HG03066 (cell line): ENCODE measurements at regions not wholly inside any gene's neighbourhood (a gene's known extent, or its start where the extent isn't known, plus 50 kb on each side); places are given as distances from the start of the nearest gene placed in this dataset.
"Not testable (repeated sequence)": the region's sequence is repeated elsewhere in the genome, so short reads cannot be mapped to it uniquely, and the experiment has no call there.

ENCODE experiments used
- ATAC-seq: cut with Tn5 transposase; IDR thresholded peaks from one replicate; pipeline ENCODE4 v1.9.1; 2021; ENCODE audit warnings: low read depth; ENCODE audit not compliant: unreplicated experiment

DNA sequence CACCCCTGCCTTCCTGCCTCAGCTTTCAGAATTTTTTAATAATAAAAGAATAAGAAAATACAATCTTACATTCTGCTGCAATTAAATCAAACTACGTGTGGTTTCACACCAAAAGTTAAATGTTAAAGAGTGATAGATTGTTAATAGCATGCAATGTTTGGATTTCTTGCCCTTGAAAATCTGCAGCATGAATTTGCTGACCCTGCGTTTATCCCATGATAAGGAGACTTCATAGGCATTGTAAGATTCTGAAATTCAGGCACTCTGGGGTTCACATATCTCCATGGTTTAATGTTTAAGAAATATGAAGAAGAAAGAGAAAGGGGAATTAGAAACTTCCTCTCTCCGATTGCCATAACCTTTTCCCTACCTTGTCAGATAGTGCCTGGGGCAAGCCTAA, 1616.2 kb upstream of the B3GALT2 start:
- ATAC-seq: no peak

GRCh38 chr1:194795917-194796593, 1609.6 kb upstream of the B3GALT2 start:
- ATAC-seq: no peak

DNA sequence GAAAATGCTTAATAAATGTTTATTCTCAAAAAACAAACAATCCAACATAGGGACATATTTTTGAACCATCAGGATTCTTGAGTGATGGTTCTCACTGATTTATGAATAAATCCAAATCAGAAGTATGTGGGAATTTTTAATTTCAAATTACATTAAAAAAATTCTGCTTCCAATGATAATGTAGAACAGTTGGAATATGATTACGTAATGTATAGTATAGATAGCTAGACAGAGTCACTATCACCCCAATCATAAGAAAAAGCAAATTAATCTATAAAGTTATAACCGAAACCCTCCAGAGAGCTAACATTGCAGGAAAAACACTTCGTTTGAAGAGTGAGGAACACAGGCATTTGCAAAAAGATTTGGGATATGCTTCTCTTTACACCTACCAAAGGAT, 1600.6 kb upstream of the B3GALT2 start:
- ATAC-seq: no peak

- no peak for ATAC-seq
These were observed 1599.6 kb upstream of the B3GALT2 start for GRCh38 chr1:194786027-194786426.

DNA sequence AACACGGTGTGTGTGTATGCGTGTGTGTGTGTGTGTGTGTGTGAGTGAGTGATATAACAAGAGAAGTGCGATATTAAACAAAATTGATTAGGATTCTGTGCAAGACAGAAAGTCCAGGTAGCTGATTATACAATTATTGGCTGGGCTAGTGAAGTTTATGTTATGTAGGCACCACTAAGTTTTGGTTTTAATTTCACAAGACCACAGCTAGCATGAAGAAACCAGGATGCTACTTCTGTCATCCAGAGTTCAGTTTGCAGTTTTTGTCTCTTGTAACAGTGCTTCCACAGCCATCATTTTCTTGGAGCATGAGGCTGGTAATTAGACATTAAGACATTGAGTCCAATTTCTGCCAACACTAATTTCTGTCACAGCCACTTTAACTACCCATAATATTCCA, 1590.2 kb upstream of the B3GALT2 start:
- ATAC-seq: no peak

GRCh38 chr1:194774535-194774934, 1588.1 kb upstream of the B3GALT2 start:
- no peak for ATAC-seq

GRCh38 chr1:194755241-194755994, 1569.0 kb upstream of the B3GALT2 start:
- ATAC-seq: no peak

DNA sequence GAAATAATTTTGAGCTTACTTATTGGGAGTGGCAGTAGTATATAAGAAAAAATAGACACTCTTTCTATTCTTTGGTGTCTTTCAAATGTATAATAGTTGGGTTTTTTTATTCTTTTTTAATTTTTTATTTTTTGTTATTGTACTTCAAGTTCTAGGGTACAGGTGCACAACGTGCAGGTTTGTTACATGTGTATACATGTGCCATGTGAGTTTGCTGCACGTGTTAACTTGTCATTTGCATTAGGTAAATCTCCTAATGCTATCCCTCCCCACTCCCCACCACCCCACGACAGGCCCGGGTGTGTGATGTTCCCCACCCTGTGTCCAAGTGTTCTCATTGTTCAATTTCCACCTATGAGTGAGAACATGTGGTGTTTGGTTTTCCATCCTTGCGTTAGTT, 1552.4 kb upstream of the B3GALT2 start:
- not testable (repeated sequence) for ATAC-seq

DNA sequence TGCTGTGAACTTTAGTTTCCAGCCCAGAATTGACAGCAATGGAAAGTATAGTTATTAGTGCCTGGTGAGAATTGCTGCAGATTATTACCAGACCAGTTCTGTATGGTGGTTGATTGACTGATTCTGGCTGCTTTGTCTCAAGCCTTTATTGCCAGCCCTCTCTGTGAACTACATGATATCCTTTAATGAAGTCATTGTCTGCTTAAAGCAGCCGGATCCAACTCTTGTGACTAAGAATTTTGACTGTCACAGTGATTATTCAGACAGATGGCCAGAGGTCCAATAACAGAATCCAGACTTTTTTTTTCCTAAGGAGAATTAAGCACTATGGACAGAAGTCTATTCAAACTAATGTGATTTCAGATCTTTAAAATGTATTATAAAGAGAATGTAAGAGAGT, 1548.6 kb upstream of the B3GALT2 start:
- no peak for ATAC-seq

DNA sequence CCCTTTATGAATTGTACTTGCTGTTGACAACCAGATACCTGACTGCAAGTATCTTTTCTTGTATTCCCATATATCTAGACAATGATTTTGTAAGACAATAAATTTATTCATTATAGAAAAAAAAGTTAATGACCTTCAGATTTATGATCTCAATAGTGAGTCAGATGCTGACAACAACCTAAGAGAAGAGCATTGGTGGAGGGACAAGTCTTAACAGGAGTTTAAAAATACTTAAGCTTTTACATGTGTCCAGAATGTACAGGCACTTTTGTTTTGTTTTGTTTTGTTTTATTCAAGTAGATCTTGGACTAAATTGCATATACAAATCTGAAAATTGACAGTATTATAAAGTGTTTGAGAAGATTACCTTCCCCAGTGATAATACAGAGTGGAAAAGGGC, 1544.6 kb upstream of the B3GALT2 start:
- ATAC-seq: no peak

GRCh38 chr1:194730304-194730703, 1543.9 kb upstream of the B3GALT2 start:
- ATAC-seq: no peak

DNA sequence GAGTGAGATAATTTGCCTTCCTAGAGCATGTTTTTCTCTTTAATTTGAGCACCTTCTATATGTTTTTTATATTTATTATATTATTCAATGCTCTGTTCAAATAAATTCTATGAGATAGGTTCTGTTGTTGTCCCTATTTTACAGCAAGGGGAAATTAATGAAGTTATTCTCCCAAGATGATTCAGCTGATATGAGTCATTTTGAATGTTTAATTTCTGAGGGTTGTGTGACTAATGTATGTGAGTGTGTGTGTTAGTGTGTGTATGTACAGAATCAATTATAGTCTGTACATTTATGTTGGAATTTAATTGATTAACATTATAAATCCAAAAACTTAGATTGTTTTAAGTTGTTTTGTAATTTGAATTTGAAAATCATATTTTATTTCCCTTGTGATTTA, 1536.7 kb upstream of the B3GALT2 start:
- ATAC-seq: no peak

DNA sequence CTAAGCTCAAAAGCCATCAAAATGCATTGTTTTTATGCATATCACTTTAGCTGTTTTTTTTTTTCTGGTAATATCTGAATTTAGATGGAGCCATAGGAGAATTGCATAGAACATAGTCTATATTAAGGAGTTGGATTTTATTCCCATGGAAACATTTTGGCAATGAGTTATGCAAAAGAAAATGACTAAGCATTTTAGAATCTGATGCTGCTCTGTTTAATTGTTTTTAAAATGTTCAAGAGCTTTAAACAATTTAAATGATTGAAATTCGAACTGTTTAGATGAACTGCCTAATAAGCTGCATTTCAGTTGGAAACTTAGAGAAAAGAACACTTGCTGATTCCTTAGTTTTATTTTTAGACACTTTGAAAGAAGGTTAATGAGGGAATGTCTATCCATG, 1531.5 kb upstream of the B3GALT2 start:
- no peak for ATAC-seq

GRCh38 chr1:194717334-194717733, 1530.9 kb upstream of the B3GALT2 start:
- no peak for ATAC-seq

DNA sequence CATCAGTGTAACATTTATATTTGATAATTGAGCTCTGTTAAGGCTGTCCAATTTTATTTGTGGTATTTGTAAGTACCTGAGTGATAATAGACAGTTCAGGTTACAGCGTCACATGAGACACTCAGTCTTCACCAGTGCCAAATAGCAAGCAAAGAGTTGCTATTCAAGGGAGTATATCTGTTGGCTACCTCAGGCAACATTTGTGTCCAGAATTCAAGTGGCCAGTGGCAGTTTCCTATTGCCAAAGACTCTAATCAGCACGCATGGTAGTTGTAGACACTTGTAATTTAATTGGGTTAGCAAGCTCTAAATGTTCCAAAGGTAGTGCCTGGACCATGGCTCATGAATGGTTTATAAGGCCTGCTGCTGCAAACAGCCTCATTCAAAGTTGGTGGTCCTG, 1524.3 kb upstream of the B3GALT2 start:
- ATAC-seq: no peak

DNA sequence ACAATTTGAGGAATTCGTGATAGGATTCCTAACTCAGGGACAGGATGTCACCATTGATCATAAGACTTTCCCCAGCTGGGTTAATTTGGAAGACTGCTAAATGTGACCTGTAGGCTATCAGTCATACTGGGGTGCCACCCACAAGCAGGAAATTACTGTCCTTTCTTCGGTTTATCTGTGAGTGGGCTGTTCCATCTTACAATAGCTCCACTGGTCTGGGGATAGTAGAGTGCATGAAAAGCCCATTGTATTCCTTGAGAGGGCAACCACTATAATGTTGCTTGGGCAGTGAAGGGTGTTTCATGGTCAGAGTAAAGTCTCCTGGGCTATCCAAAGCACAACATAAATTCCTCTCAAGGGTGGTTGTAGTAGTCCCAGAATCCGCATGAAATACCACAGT, 1523.0 kb upstream of the B3GALT2 start:
- ATAC-seq: no peak

DNA sequence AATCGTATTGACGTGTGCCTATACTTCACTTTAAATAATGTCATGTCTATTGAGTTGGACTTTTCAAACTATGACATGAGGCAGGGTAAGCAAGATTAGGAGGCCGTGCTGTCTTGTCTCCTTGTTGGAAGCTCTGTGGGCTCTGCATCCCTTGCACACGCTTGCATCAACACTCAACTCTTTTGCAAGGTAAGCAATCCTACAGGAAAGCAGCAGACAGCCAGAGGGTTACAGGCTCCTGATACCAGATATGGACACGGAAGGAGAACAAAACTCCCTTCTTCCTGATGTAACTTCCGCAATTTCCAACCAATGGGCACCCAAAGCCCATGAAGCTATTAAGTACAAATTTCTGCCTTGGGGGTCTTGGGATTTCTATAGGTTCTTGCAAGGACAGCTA, 1520.7 kb upstream of the B3GALT2 start:
- no peak for ATAC-seq

GRCh38 chr1:194705123-194705854, 1518.9 kb upstream of the B3GALT2 start:
- peak; percentile 76 for ATAC-seq

GRCh38 chr1:194698908-194699318, 1512.5 kb upstream of the B3GALT2 start:
- ATAC-seq: no peak

GRCh38 chr1:194693244-194693643, 1506.8 kb upstream of the B3GALT2 start:
- no peak for ATAC-seq

DNA sequence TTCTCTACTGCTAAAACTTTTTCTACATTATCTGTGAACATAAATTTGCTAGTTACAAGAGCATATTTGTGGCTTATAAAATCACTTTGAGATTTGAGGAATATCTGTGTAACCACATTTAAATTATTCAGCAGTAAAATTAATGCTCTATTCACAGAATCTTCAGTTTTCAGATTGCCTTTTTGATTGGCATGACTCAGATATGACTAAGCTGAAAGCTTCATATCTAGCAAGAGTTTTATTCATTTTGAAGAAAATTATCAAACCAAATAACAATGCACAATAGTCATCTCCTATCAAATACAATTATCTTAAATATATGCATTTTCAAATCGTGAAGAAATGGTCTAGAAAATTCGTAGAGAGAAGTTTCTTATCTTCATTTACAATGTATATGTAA, 1498.2 kb upstream of the B3GALT2 start:
- ATAC-seq: no peak

DNA sequence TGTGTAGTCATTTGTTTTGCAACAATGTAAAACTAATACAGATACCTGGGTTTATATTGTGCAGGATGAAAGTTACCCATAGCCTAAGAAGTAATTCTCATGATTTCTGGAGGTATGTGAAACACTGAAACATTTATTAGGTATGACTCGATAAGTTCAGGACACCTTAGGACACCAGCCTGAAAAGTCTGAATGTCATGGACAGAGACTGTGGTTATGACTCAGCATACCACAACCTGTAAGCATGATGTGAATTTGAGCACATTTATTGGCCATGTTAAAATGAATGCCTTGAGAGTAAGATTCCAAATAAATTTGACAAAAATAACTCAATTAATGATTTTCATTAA, 1471.7 kb upstream of the B3GALT2 start:
- ATAC-seq: no peak
